ENCODE measurements at regions not wholly inside any gene's neighbourhood (a gene's known extent, or its start where the extent isn't known, plus 50 kb on each side); places are given as distances from the start of the nearest gene placed in this dataset.

DNA sequence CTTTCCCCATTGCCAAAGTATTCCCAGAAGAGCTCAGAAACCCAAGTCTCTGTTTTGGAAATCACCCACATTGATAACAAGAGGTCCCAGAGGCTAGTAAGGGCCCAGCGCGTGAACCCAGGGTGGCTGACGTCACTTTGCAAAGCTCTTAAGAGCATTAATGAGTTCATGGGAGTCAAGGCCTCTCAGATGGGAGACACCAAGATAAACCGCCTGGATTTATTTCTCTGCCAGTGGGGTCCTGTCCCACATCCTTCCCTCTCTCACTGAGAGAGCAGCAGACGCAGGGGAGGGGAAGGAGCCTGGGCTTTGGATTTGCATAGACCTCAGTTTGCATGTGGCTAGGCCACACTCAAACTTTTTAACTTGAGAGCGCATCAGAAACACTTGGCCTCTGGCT is 184.8 kb upstream of the PDE1C start:
- Histone ChIP-seq H3K27me3 (no peaks in the 10 kb centered on the region), H3K4me3 (no peak overlapping the region), H3K9me3 (no peaks in the 10 kb centered on the region), H3K27ac (no peak overlapping the region), H3K4me1 (no peaks in the 10 kb centered on the region), H3K36me3 (no peaks in the 10 kb centered on the region)
- TF ChIP-seq POLR2A (IDR thresholded peaks at IDR 0.05), result no peak
- TF ChIP-seq, protein P1, sequence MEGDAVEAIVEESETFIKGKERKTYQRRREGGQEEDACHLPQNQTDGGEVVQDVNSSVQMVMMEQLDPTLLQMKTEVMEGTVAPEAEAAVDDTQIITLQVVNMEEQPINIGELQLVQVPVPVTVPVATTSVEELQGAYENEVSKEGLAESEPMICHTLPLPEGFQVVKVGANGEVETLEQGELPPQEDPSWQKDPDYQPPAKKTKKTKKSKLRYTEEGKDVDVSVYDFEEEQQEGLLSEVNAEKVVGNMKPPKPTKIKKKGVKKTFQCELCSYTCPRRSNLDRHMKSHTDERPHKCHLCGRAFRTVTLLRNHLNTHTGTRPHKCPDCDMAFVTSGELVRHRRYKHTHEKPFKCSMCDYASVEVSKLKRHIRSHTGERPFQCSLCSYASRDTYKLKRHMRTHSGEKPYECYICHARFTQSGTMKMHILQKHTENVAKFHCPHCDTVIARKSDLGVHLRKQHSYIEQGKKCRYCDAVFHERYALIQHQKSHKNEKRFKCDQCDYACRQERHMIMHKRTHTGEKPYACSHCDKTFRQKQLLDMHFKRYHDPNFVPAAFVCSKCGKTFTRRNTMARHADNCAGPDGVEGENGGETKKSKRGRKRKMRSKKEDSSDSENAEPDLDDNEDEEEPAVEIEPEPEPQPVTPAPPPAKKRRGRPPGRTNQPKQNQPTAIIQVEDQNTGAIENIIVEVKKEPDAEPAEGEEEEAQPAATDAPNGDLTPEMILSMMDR (IDR thresholded peaks at IDR 0.05 in 4 of 5, conservative IDR thresholded peaks at IDR 0.05 in 1 of 5), result no peak
- ATAC-seq (no peak), DNase-seq (no peak)
- intact Hi-C loops (cut with DNase I; ENCODE audit: low total_unique reads) (no loop called here), in situ Hi-C loops (cut with MboI; ENCODE audit: low sequenced_read_pairs in 4 of 4) (no loop called here)

DNA sequence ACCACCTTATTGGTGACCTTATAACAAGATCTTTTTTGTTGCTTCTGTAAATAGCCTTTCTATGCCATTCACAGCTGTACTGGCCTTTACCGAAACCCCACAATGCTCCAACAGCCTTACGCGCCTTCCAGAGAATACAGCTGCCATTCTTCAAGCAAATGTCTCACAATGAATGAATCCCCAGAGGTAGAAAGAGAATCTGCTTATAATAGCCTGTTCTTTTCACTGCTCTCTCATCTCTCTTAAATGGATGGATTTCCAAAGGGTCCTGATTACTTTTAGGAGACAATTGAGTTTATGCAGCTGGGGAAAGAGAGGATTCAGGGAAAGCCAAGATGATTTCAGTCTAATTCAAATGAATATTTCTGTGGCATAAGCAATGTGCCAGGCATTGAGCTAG is 183.1 kb upstream of the PDE1C start:
- ATAC-seq, result no peak
- no peak for TF ChIP-seq POLR2A (IDR thresholded peaks at IDR 0.05)
- TF ChIP-seq, protein P1 (IDR thresholded peaks at IDR 0.05 in 4 of 5, conservative IDR thresholded peaks at IDR 0.05 in 1 of 5), result no peak
- no peak for DNase-seq
- no peak overlapping the region for H3K4me3 ChIP-seq
- no peaks in the 10 kb centered on the region for H3K27me3 ChIP-seq
- no peaks in the 10 kb centered on the region for H3K9me3 ChIP-seq
- no peaks in the 10 kb centered on the region for H3K36me3 ChIP-seq
- H3K27ac ChIP-seq, result no peak overlapping the region
- intact Hi-C loops (cut with DNase I; ENCODE audit: low total_unique reads), result no loop called here
- no peaks in the 10 kb centered on the region for H3K4me1 ChIP-seq
- in situ Hi-C loops (cut with MboI; ENCODE audit: low sequenced_read_pairs in 4 of 4), result no loop called here

DNA sequence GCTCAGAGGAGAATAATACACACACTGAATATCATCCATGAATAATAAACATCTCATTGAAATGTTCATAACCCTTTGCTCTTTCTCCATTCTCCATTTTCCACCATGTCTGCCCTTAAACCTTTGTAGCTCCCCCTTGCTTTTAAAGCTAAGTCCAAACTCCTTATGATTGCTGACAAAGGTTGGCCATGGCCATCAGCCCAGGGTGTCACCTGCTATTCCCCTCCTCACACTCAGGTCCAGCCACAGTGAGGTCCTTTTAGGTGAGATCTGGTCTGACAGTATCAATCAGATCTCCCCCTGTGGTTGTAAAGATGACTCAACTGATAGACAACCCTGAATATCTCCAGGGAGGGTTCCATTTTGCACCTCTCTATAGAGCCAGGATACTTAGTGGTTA is 181.5 kb upstream of the PDE1C start:
- intact Hi-C loops (cut with DNase I; ENCODE audit: low total_unique reads), result no loop called here
- no peaks in the 10 kb centered on the region for H3K36me3 ChIP-seq
- in situ Hi-C loops (cut with MboI; ENCODE audit: low sequenced_read_pairs in 4 of 4), result no loop called here
- H3K27ac ChIP-seq, result no peak overlapping the region
- H3K4me3 ChIP-seq, result no peak overlapping the region
- ATAC-seq, result no peak
- no peaks in the 10 kb centered on the region for H3K4me1 ChIP-seq
- TF ChIP-seq, protein P1 (IDR thresholded peaks at IDR 0.05 in 4 of 5, conservative IDR thresholded peaks at IDR 0.05 in 1 of 5), result no peak
- TF ChIP-seq POLR2A (IDR thresholded peaks at IDR 0.05), result no peak
- no peaks in the 10 kb centered on the region for H3K9me3 ChIP-seq
- no peaks in the 10 kb centered on the region for H3K27me3 ChIP-seq
- no peak for DNase-seq

DNA sequence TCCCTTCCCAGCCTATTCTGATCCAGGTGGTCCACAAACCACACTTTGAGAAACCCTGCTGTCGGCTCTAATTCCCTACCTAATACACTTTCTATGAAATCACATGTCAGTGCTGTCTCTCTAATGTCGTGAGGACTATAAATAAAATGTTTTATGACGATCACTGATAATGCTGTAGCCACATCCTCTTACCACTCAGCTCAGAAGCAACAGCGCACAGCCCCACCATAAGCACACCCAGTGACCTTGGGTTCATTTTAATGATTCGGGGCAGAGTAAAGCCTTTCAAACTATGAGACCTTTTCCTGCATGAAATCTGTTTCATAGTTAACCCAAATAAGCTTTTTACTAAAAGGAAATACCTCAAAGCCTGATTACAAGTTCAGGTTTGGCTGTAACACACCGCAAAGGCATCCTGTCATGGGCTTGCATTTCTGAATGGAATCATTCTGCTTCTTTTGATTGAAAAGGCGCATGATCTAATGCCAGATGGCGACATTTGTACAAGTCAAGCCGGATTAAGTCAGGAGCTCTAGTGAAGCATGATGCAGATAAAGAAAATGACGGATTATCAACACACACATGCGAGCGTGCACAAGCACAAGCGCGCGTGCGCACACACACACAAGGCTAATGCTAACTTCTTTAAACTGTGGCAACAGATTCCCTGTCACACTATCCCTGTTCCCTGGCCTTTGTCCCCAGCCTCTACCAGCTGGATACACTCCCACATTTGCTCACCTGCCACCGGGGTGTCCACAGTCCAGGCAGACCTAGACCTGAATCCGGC is 180.5 kb upstream of the PDE1C start:
- TF ChIP-seq POLR2A (IDR thresholded peaks at IDR 0.05), result no peak
- TF ChIP-seq, protein P1 (IDR thresholded peaks at IDR 0.05 in 4 of 5, conservative IDR thresholded peaks at IDR 0.05 in 1 of 5), result no peak
- DNase-seq (no peak), ATAC-seq (no peak)
- H3K4me3 ChIP-seq, result no peak overlapping the region
- H3K9me3 ChIP-seq, result no peaks in the 10 kb centered on the region
- intact Hi-C loops (cut with DNase I; ENCODE audit: low total_unique reads) (no loop called here), in situ Hi-C loops (cut with MboI; ENCODE audit: low sequenced_read_pairs in 4 of 4) (no loop called here)
- no peaks in the 10 kb centered on the region for H3K27me3 ChIP-seq
- H3K4me1 ChIP-seq, result no peaks in the 10 kb centered on the region
- H3K36me3 ChIP-seq, result no peaks in the 10 kb centered on the region
- H3K27ac ChIP-seq, result no peak overlapping the region

DNA sequence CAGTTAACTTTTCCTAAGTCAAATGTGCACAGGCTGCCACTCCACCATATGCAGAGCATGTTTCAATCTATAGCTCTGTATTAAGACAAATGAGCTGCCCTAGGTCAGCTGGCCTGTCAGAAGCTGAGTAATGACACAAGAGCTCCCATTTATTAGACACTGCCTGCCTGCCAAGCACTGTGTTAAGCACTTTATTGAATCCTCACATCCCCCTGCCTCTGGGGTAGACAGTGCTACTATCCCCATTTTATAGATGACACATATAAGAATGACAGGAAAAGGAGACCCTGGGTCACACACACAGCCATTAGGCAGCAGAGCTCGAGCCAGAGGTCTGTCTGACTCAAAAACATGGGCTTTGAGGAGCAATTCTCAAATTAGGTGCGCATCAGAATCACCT is 179.8 kb upstream of the PDE1C start:
- intact Hi-C loops (cut with DNase I; ENCODE audit: low total_unique reads), result no loop called here
- in situ Hi-C loops (cut with MboI; ENCODE audit: low sequenced_read_pairs in 4 of 4), result no loop called here
- no peak overlapping the region for H3K27ac ChIP-seq

More for the DNA sequence above, 179.8 kb upstream of the PDE1C start:
- no peak for DNase-seq
- H3K4me3 ChIP-seq, result no peak overlapping the region
- H3K4me1 ChIP-seq, result no peaks in the 10 kb centered on the region
- H3K9me3 ChIP-seq, result no peaks in the 10 kb centered on the region
- ATAC-seq, result no peak
- H3K36me3 ChIP-seq, result no peaks in the 10 kb centered on the region
- no peaks in the 10 kb centered on the region for H3K27me3 ChIP-seq
- TF ChIP-seq POLR2A (IDR thresholded peaks at IDR 0.05), result no peak
- TF ChIP-seq, protein P1 (IDR thresholded peaks at IDR 0.05 in 4 of 5, conservative IDR thresholded peaks at IDR 0.05 in 1 of 5), result no peak

Measured in gastrocnemius medialis (tissue), 4 donors.